ENCODE measurements at regions not wholly inside any gene's neighbourhood (a gene's known extent, or its start where the extent isn't known, plus 50 kb on each side); places are given as distances from the start of the nearest gene placed in this dataset.

DNA sequence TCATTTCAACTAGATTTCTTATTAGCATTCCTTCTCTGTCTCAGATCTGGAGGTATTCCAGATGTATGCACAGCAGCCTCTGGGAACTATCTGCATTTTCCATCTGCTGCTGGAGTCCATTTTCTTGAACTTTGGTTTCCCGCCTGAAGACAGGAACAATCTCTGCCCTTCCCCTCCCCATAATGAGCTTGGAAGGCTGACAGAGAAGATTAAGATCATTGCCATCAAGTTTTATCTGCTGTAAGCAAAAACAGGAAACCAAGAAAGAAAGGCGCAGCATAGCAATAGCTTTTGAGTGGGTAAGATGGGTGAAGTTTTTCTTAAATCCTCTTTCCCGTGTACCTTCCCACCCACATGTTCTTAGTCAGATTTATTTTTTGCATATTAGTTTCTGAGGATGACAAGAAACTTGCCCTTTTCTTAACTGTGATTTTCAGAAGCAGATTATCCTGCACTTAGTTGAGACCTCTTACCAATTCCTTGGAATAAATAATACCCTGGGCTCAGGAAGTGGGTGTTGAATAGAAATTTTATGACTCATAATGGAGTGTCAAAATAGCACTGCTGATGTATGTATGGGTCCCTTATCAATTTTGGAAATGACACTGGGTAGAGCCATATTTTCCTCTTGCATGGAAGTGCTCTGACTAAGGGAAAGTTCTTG, 78.3 kb downstream of the CT47B1 start:
- 66% methylated on average over 3 of the region's 3 CpGs for WGBS (ENCODE audit: low lambda C conversion rate, missing lambda C conversion rate)
- TF ChIP-seq, protein P1, sequence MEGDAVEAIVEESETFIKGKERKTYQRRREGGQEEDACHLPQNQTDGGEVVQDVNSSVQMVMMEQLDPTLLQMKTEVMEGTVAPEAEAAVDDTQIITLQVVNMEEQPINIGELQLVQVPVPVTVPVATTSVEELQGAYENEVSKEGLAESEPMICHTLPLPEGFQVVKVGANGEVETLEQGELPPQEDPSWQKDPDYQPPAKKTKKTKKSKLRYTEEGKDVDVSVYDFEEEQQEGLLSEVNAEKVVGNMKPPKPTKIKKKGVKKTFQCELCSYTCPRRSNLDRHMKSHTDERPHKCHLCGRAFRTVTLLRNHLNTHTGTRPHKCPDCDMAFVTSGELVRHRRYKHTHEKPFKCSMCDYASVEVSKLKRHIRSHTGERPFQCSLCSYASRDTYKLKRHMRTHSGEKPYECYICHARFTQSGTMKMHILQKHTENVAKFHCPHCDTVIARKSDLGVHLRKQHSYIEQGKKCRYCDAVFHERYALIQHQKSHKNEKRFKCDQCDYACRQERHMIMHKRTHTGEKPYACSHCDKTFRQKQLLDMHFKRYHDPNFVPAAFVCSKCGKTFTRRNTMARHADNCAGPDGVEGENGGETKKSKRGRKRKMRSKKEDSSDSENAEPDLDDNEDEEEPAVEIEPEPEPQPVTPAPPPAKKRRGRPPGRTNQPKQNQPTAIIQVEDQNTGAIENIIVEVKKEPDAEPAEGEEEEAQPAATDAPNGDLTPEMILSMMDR (IDR thresholded peaks at IDR 0.05; ENCODE audit: poor library complexity): no peak
- TF ChIP-seq EZH2 (IDR thresholded peaks at IDR 0.05; ENCODE audit: borderline replicate concordance): no peak
- TF ChIP-seq EZH2phosphoT487 (IDR thresholded peaks at IDR 0.05; ENCODE audit: low read depth, severe bottlenecking, unreplicated experiment): no peak
- H3K9me2 ChIP-seq (replicated peaks; ENCODE audit: insufficient read depth): no peaks in the 10 kb centered on the region

DNA sequence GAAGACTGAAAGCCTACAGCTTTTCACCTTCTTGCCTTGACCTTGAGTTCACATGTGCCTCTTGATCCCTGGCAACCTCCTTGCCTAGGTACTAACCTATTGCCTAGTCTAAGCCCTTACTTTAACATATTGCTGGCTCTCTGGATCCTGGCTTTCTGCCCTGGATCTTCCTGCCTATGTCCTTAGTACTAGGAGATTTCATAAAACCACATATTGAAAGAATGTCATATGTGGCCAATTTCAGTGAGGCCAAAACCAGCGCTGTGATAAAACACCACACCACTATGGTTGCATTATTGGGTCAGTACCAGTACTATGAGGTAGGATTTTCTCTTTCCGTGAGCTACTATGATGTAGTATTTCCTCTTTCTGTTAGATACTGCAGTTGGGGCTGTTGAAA, 80.4 kb downstream of the CT47B1 start:
- no peak overlapping the region for H3K4me3 ChIP-seq
- no peak overlapping the region for H3K4me2 ChIP-seq
- no peaks in the 10 kb centered on the region for H3K36me3 ChIP-seq (replicated peaks; ENCODE audit: insufficient read depth, low read depth)
- H3K27me3 ChIP-seq: no peaks in the 10 kb centered on the region
- H3K27ac ChIP-seq: no peak overlapping the region
- no peaks in the 10 kb centered on the region for H3K79me2 ChIP-seq
- H3K9me3 ChIP-seq (ENCODE audit: low read depth): no peaks in the 10 kb centered on the region
- no peak for DNase-seq (ENCODE audit: low spot score)
- H4K20me1 ChIP-seq (ENCODE audit: insufficient read depth, poor library complexity, severe bottlenecking): no peaks in the 10 kb centered on the region
- no peaks in the 10 kb centered on the region for H3K4me1 ChIP-seq (ENCODE audit: insufficient read depth)
- TF ChIP-seq EZH2phosphoT487 (IDR thresholded peaks at IDR 0.05; ENCODE audit: low read depth, severe bottlenecking, unreplicated experiment): no peak
- no peak for TF ChIP-seq EZH2 (IDR thresholded peaks at IDR 0.05; ENCODE audit: borderline replicate concordance)
- TF ChIP-seq, protein P1 (IDR thresholded peaks at IDR 0.05; ENCODE audit: poor library complexity): no peak
- no peaks in the 10 kb centered on the region for H3K9me2 ChIP-seq (replicated peaks; ENCODE audit: insufficient read depth)
- H2AFZ ChIP-seq: no peak overlapping the region
- 64% methylated on average over 2 of the region's 2 CpGs for WGBS (ENCODE audit: low lambda C conversion rate, missing lambda C conversion rate)

More for the DNA sequence above, 78.3 kb downstream of the CT47B1 start:
- Histone ChIP-seq H3K36me3 (replicated peaks; ENCODE audit: insufficient read depth, low read depth) (no peaks in the 10 kb centered on the region), H3K79me2 (no peaks in the 10 kb centered on the region), H4K20me1 (ENCODE audit: insufficient read depth, poor library complexity, severe bottlenecking) (no peaks in the 10 kb centered on the region), H2AFZ (no peak overlapping the region), H3K9me3 (ENCODE audit: low read depth) (no peaks in the 10 kb centered on the region), H3K4me3 (no peak overlapping the region), H3K27ac (peak overlapping the region; percentile 17), H3K4me1 (ENCODE audit: insufficient read depth) (no peaks in the 10 kb centered on the region), H3K4me2 (no peak overlapping the region), H3K27me3 (no peaks in the 10 kb centered on the region)
- no peak for DNase-seq (ENCODE audit: low spot score)

DNA sequence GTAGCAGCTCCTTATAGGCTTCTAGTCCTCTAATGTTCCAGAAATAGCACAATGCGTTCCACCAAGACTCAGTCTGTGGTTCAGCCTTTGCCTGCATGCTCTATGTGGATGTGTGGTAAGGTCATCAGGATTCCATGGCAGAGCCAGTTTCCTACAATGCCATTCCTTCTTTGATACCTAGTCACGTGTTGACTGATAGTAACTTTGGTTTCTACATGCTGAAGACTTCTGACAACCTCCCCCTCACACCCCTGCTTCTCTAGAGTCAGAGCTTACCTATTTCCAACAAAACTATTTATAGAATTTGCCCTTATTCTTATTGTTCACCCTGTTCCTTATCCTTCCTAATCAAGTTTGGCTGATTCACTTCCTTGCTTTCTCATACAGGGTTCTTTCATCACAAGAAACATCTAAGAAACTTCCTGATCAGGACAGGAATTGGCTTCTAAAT, 81.1 kb downstream of the CT47B1 start:
- no peak for DNase-seq (ENCODE audit: low spot score)
- no peak overlapping the region for H2AFZ ChIP-seq
- H3K36me3 ChIP-seq (replicated peaks; ENCODE audit: insufficient read depth, low read depth): no peaks in the 10 kb centered on the region
- H3K4me3 ChIP-seq: no peak overlapping the region
- no peaks in the 10 kb centered on the region for H3K79me2 ChIP-seq
- WGBS (ENCODE audit: low lambda C conversion rate, missing lambda C conversion rate): 56% methylated on average over 2 of the region's 2 CpGs
- H3K4me1 ChIP-seq (ENCODE audit: insufficient read depth): no peaks in the 10 kb centered on the region
- no peak overlapping the region for H3K4me2 ChIP-seq
- no peaks in the 10 kb centered on the region for H4K20me1 ChIP-seq (ENCODE audit: insufficient read depth, poor library complexity, severe bottlenecking)
- H3K27me3 ChIP-seq: no peaks in the 10 kb centered on the region
- no peaks in the 10 kb centered on the region for H3K9me2 ChIP-seq (replicated peaks; ENCODE audit: insufficient read depth)
- H3K9me3 ChIP-seq (ENCODE audit: low read depth): no peaks in the 10 kb centered on the region
- H3K27ac ChIP-seq: no peak overlapping the region
- no peak for TF ChIP-seq EZH2phosphoT487 (IDR thresholded peaks at IDR 0.05; ENCODE audit: low read depth, severe bottlenecking, unreplicated experiment)
- TF ChIP-seq, protein P1 (IDR thresholded peaks at IDR 0.05; ENCODE audit: poor library complexity): no peak
- no peak for TF ChIP-seq EZH2 (IDR thresholded peaks at IDR 0.05; ENCODE audit: borderline replicate concordance)
